NCI-H2196 (cell line): ENCODE measurements at regions not wholly inside any gene's neighbourhood (a gene's known extent, or its start where the extent isn't known, plus 50 kb on each side); places are given as distances from the start of the nearest gene placed in this dataset.
"Not testable (repeated sequence)": the region's sequence is repeated elsewhere in the genome, so short reads cannot be mapped to it uniquely, and the experiment has no call there.

Source experiments
- DNase-seq: peaks from one replicate; lab custom pipeline; 2025; ENCODE audit not compliant: unreplicated experiment; lab: John Stamatoyannopoulos, UW

DNA sequence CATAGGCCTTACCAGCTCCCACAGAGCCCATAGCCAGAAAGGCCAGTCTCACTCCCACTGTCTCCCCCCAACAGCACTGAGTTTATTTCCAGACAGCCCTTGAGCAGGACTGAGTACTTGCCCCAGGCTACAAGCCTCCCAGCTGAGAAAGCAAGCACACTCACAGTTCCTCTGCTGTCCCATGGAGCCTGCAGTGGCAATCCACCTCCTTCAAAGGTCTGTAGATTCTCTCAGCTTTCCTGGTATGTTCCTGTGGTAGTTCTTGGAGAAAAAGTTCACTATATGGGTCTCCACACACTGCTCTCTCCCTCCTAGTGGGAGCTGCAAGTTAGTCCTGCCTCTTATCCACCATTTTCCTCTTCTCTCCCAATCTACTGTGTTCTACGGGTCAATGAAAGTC lies 728.7 kb downstream of the DIAPH3 start:
- no peak for DNase-seq

DNA sequence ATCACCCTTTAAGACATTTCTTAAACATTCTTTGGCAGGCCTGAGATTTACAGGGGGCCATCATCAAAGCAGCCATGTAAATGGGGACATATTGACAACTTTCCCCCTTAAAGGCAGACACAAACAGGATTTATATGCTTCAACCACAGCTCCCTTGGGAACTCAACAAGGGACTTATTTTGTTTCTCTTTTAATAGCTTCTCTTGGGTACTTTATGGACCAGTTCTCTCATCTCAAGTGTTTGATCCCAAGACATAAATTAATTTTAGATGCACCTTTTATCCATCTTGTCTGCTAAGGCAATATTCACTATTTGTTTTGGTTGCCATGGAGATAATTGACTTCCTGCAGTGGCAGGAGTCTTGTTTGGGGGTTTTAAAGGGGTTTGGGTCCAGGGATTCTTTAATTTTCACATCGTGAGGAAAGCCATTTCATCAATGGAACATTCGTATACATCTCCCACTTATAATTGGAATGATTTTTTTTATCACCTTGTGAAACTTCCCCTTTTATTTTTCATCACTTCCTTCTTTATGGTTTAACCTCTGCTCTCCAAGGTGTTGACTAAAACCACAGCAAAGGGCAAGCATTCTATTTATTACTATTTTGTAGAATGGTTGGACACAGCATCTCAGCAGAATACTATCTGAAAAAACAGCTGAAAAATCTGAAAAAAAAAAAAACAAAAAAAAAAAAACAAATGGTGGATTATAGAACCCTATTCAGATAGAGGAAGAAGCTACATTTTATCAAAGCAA lies 726.0 kb downstream of the DIAPH3 start:
- no peak for DNase-seq

DNA sequence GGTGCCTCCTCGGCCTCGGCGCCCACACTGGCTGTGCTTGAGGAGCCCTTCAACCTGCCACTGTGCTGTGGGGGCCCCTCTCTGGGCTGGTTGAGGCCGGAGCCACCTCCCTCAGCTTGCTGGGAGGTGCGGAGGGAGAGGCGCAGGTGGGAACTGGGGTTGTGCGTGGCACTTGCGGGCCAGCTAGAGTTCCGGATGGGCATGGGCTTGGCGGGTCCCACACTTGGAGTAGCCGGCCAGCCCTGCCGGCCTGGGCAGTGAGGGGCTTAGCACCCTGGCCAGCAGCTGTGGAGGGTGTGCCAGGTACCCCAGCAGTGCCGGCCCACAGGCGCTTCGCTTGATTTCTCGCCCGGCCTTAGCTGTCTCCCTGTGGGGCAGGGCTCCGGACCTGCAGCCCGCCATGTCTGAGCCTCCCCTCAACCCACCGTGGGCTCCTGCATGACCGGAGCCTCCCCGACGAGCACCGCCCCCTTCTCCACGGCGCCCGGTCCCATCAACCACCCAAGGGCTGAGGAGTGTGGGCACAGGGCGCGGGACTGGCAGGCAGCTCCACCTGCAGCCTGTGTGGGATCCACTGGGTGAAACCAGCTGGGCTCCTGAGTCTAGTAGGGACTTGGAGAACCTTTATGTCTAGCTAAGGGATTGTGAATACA lies 723.8 kb downstream of the DIAPH3 start:
- no peak for DNase-seq

GRCh38 chr13:59441068-59441467 lies 722.7 kb downstream of the DIAPH3 start:
- not testable (repeated sequence) for DNase-seq

DNA sequence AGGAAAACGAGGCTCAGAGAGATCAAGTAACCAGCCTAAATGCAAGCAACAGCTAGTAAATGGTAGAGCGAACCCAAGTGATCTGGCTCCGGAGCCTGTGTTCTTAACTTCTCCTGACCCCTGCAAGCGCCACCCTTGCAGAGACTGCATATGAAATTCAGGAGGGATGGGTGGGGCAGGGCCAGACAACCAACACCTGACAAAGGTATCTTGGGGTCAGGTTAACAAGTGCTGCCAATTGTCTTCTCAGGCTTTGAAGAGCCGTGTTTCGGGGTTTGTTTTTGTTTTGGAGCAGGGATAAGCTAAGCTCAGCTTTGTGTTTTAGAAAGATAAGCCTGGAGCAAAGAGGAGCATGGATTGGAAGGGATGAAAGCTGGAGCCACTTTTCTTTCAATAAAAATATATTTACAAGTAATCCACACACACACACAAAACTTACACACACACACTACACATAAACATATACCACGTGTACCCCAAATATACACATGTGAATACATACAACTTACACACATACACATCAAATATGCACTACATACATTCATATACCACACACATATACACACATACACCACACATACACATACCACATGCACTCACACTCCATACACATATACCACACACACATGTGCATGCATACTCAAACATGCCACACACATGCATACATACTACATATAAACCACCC lies 722.0 kb downstream of the DIAPH3 start:
- no peak for DNase-seq

DNA sequence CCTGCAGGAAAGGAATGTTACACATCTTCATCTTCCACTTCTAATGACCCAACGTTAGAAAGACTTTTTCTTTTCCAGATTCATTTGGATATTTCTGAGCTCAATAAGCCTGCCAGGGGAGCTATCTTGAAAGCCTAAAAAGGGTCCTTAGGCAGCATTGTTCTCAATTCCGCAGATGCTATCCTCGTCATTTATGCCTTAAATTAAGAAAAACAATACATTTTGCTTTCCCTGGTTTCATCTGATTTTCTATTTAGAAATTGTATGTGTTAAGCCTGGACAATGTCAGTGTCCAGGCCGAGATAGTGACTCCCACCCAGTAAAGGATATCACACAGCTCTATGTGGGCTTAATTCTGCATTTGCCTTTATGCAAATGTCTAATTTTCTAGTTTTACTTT lies 721.3 kb downstream of the DIAPH3 start:
- DNase-seq = no peak

GRCh38 chr13:59442944-59443486 lies 720.7 kb downstream of the DIAPH3 start:
- DNase-seq = no peak

- no peak for DNase-seq
Measured at GRCh38 chr13:59444210-59444857, 719.4 kb downstream of the DIAPH3 start.

DNA sequence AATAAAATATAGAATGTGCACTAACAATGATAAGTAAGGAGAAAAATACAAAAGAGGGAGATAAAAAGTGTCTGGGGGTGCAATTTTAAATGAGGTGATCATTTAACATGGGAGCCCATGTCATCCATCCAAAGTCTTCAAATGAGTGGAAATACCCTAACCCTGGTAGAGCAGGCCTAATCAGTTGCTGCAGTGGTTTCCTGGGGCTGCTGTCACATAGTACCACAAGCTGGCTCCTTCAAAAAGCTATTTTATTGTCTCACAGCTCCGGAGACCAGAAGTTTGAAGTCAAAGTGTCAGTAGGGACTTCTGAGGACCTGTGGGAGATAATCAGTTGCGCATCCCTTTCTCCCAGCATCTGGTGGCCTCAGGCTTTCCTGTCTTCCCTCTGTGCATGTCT lies 717.9 kb downstream of the DIAPH3 start:
- no peak for DNase-seq

- no peak for DNase-seq
Measured at GRCh38 chr13:59446391-59446790, 717.3 kb downstream of the DIAPH3 start.

- no peak for DNase-seq
Measured at GRCh38 chr13:59447031-59447430, 716.7 kb downstream of the DIAPH3 start.

DNA sequence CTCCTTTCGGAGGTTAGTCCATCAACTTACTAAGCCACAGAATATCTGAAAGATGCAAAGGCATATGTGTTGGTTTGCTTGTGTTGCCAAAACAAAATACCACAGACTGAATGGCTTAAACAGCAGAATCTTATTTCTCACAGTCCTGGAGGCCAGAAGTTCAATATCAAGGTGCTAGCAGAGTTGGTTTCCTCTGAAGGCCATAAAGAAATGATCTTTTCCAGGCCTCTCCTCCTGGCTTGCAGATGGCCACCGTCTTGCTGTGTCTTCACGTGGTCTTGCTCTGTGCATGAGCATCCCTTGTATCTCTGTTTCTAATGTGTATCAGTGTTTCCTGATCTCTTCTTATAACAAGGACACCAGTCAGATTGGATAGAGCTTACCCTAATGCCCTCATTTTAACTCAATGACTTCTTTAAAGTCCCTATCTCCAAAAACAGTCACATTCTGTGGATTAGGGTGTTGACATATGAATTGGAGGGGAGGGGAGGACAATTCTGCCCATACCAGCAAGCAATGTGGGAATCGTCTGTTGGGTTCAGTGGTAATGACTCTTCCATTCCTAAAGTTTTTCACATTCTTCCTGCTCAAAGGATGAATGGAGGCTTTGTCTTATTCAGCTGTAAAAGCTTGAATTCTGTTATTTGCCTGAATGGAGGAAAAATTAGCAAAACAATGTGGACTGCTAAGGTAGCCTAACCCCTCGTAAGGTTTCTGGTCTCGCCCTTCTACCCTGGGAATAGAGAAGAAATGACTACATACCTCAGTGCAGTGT lies 715.7 kb downstream of the DIAPH3 start:
- DNase-seq = no peak

DNA sequence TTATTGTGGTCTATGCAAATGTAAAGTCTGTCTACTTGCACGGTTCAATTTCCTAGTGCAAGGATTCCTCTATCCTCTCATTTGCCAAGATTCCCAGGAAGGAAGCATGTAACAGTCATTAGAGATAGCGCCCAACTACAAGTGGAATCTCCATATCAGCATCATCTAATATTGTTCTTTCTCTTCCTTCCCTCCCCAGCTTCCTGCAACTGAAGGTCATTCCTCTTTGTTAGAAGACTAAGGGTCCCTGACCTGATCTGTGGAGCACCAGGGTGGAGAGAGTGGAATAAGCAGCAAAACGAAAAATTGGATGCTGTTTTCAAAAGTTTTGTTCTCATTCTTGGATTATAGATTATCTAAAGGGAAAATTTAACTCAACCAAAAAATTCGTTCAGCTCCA lies 714.0 kb downstream of the DIAPH3 start:
- DNase-seq = no peak

- DNase-seq = no peak
Measured at GRCh38 chr13:59450229-59450628, 713.5 kb downstream of the DIAPH3 start.

DNA sequence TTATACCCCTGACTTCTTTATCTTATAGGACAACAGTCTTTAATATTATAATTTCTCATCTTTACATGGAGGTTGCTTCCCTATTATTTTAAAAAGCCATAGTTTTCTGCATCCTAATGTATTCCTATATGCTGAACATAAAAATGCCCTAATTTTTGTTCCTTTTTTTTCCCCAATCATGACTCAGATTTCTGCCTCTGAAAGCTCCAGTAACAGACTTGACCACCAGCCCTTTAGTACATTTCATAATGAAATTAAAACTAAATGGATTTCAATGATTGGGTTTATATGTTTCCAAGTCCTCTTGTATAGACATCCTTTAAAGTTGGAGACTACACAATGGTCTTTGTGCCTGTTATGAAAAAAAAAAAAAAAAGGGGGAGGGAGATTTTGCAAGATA lies 712.5 kb downstream of the DIAPH3 start:
- no peak for DNase-seq

- no peak for DNase-seq
Measured at GRCh38 chr13:59452189-59452890, 711.4 kb downstream of the DIAPH3 start.

DNA sequence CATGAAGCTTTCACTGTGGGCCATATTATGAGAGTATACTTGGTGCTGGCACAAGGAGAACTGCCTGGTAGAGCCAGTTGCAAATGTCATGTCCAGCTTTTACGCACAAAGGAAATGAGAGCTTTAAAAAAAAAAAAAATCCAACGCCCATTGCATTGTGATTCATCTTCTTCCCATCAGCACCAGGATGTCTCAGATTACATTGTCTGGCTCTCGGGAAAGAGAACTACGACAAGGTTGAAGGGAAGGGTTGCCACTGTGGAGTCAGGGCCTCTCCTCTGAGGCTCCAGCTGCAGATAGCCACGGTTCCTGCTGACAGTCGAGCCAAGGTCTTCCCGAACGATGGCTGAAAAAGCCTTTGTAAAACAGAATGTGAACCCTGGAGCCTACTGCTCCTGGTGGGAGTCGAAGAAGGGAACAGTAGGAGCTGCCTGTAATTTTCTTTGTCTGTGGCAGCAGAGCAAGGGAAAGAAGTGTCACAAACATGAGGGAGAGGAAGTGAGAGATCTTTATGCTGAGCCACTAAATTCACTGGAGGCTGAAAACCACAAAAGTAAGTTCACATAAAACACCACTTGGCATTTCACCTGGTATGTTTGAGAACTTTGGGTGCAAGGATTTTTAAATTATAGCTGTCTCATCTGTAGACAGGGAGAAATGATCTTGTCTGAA lies 704.7 kb downstream of the DIAPH3 start:
- DNase-seq = no peak

GRCh38 chr13:59459972-59460371 lies 703.8 kb downstream of the DIAPH3 start:
- DNase-seq = no peak

DNA sequence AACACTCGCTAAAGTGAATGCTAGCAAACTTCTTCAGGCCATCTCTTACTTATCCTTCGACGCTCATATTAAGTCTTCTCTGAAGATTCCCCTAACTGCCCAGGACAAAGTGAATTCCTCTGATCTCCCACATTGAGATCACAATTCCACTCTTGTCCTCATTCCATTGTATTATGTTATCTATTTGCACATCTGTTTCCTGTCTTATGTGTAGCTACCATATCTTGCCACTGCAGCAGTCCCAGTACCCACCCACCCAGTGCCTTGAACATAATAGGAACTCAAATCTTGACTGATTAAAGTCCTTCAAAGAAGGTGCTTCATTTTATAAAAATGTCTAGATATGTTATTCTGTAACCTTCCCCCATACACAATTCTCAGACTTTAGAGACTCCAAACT lies 702.3 kb downstream of the DIAPH3 start:
- DNase-seq = no peak

DNA sequence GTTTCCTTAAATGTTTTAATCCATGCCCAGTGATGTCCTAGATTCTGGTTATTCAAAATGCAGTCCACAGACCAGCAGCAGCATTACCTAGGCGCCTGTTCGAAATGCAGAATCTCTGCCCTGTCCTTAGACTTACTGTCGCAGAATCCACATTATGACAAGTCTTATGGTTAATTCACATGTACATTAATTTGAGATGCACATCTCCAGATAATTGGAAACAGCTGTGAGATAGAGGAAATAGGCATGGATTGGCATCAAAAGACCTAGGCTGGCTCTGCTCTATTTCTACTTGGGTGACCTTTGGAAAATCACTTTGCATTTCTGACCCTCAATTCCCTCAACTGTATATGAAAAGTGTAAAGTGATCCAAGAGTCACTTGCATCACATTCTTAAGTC lies 700.7 kb downstream of the DIAPH3 start:
- no peak for DNase-seq
